ENCODE measurements at regions not wholly inside any gene's neighbourhood (a gene's known extent, or its start where the extent isn't known, plus 50 kb on each side); places are given as distances from the start of the nearest gene placed in this dataset.

DNA sequence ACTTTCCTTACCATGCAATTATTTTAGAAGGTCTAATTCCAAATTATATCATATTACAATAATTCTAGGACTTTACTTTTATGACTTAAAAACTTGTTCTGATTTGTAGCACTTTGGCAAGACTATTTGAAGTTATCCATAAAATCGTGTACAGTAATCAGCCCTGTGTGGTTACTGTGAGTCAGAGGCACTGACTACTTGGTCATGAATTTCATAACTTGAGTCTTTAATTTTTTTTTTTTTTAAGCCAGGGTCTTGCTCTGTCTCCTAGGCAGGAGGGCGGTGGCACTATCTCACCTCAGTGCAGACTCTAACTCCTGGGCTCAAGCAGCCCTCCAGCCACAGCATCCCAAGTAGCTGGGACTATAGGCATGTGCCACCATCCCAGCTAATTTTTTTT, 1319.2 kb upstream of the SLC10A2 start:
- TF ChIP-seq, protein P1, sequence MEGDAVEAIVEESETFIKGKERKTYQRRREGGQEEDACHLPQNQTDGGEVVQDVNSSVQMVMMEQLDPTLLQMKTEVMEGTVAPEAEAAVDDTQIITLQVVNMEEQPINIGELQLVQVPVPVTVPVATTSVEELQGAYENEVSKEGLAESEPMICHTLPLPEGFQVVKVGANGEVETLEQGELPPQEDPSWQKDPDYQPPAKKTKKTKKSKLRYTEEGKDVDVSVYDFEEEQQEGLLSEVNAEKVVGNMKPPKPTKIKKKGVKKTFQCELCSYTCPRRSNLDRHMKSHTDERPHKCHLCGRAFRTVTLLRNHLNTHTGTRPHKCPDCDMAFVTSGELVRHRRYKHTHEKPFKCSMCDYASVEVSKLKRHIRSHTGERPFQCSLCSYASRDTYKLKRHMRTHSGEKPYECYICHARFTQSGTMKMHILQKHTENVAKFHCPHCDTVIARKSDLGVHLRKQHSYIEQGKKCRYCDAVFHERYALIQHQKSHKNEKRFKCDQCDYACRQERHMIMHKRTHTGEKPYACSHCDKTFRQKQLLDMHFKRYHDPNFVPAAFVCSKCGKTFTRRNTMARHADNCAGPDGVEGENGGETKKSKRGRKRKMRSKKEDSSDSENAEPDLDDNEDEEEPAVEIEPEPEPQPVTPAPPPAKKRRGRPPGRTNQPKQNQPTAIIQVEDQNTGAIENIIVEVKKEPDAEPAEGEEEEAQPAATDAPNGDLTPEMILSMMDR (IDR thresholded peaks at IDR 0.05) = no peak
- no peak for TF ChIP-seq POLR2A (IDR thresholded peaks at IDR 0.05)
